H4 (cell line): ENCODE measurements at regions not wholly inside any gene's neighbourhood (a gene's known extent, or its start where the extent isn't known, plus 50 kb on each side); places are given as distances from the start of the nearest gene placed in this dataset.
"Not testable (repeated sequence)": the region's sequence is repeated elsewhere in the genome, so short reads cannot be mapped to it uniquely, and the experiment has no call there.

Source experiments
- DNase-seq: peaks from one replicate; pipeline ENCODE4 v3.0.0-alpha.2; 2015; ENCODE audit warnings: low spot score

GRCh38 chr9:80491086-80491696 lies 919.4 kb downstream of the TLE4 start:
- DNase-seq, result no peak

GRCh38 chr9:80489329-80489728 lies 917.6 kb downstream of the TLE4 start:
- DNase-seq, result no peak

GRCh38 chr9:80485420-80486250 lies 913.9 kb downstream of the TLE4 start:
- no peak for DNase-seq

- not testable (repeated sequence) for DNase-seq
These were observed 910.5 kb downstream of the TLE4 start for GRCh38 chr9:80482251-80482650.

- no peak for DNase-seq
These were observed 895.9 kb downstream of the TLE4 start for GRCh38 chr9:80467632-80468031.

GRCh38 chr9:80465556-80465955 lies 893.8 kb downstream of the TLE4 start:
- no peak for DNase-seq

GRCh38 chr9:80449513-80449912 lies 877.7 kb downstream of the TLE4 start:
- no peak for DNase-seq

- no peak for DNase-seq
These were observed 877.2 kb downstream of the TLE4 start for GRCh38 chr9:80448996-80449395.

GRCh38 chr9:80447876-80448275 lies 876.1 kb downstream of the TLE4 start:
- DNase-seq, result no peak

- DNase-seq, result no peak
These were observed 869.0 kb downstream of the TLE4 start for GRCh38 chr9:80440724-80441123.

- no peak for DNase-seq
These were observed 866.1 kb downstream of the TLE4 start for GRCh38 chr9:80437825-80438224.

GRCh38 chr9:80437091-80437640 lies 865.4 kb downstream of the TLE4 start:
- DNase-seq, result no peak

GRCh38 chr9:80435591-80435990 lies 863.8 kb downstream of the TLE4 start:
- no peak for DNase-seq

- DNase-seq, result no peak
These were observed 855.2 kb downstream of the TLE4 start for GRCh38 chr9:80426992-80427391.

GRCh38 chr9:80417211-80417773 lies 845.5 kb downstream of the TLE4 start:
- DNase-seq, result no peak

GRCh38 chr9:80410106-80410505 lies 838.3 kb downstream of the TLE4 start:
- DNase-seq, result no peak

- DNase-seq, result no peak
These were observed 835.5 kb downstream of the TLE4 start for GRCh38 chr9:80407220-80407619.

- no peak for DNase-seq
These were observed 829.5 kb downstream of the TLE4 start for GRCh38 chr9:80401243-80401642.

- DNase-seq, result no peak
These were observed 829.0 kb downstream of the TLE4 start for GRCh38 chr9:80400624-80401230.

- DNase-seq, result no peak
These were observed 827.8 kb downstream of the TLE4 start for GRCh38 chr9:80399606-80400005.

- DNase-seq, result no peak
These were observed 816.1 kb downstream of the TLE4 start for GRCh38 chr9:80387828-80388227.

- DNase-seq, result no peak
These were observed 813.5 kb downstream of the TLE4 start for GRCh38 chr9:80385246-80385645.
